ENCODE measurements at regions not wholly inside any gene's neighbourhood (a gene's known extent, or its start where the extent isn't known, plus 50 kb on each side); places are given as distances from the start of the nearest gene placed in this dataset.

GRCh38 chr13:103694033-103694432, 627.8 kb upstream of the SLC10A2 start:
- Mint-ChIP-seq H3K4me3 (no peak overlapping the region), H3K36me3 (no peaks in the 10 kb centered on the region), H3K27me3 (no peaks in the 10 kb centered on the region), H3K4me1 (no peaks in the 10 kb centered on the region), H3K27ac (no peak overlapping the region), H3K9me3 (peaks cover 0 to 5% (median 0%) of the 10 kb centered on the region in 7 donors)
- ATAC-seq (ENCODE audit: low read depth in 2 of 2), result no peak
- no peak for DNase-seq

- no peaks in the 10 kb centered on the region for H3K9me3 Mint-ChIP-seq
- no peaks in the 10 kb centered on the region for H3K4me1 Mint-ChIP-seq
- DNase-seq, result no peak
- H3K36me3 Mint-ChIP-seq, result no peaks in the 10 kb centered on the region
- no peaks in the 10 kb centered on the region for H3K27me3 Mint-ChIP-seq
- H3K4me3 Mint-ChIP-seq, result no peak overlapping the region
- no peak overlapping the region for H3K27ac Mint-ChIP-seq
- ATAC-seq (ENCODE audit: low read depth in 2 of 2), result no peak
Observed at GRCh38 chr13:103692442-103692841, 626.2 kb upstream of the SLC10A2 start.

GRCh38 chr13:103676329-103676728, 610.1 kb upstream of the SLC10A2 start:
- H3K27ac Mint-ChIP-seq, result no peak overlapping the region
- H3K9me3 Mint-ChIP-seq, result peaks cover 0 to 11% (median 0%) of the 10 kb centered on the region in 7 donors
- no peaks in the 10 kb centered on the region for H3K36me3 Mint-ChIP-seq
- H3K4me1 Mint-ChIP-seq, result no peaks in the 10 kb centered on the region
- DNase-seq (no peak), ATAC-seq (ENCODE audit: low read depth in 2 of 2) (no peak)
- H3K27me3 Mint-ChIP-seq, result no peaks in the 10 kb centered on the region
- no peak overlapping the region for H3K4me3 Mint-ChIP-seq

- no peak for DNase-seq
- no peak for ATAC-seq (ENCODE audit: low read depth in 2 of 2)
- H3K9me3 Mint-ChIP-seq, result peaks cover 0 to 11% (median 0%) of the 10 kb centered on the region in 7 donors
- H3K4me1 Mint-ChIP-seq, result no peaks in the 10 kb centered on the region
- no peaks in the 10 kb centered on the region for H3K36me3 Mint-ChIP-seq
- no peak overlapping the region for H3K4me3 Mint-ChIP-seq
- no peaks in the 10 kb centered on the region for H3K27me3 Mint-ChIP-seq
- no peak overlapping the region for H3K27ac Mint-ChIP-seq
Observed at GRCh38 chr13:103671547-103671946, 605.3 kb upstream of the SLC10A2 start.

GRCh38 chr13:103663996-103664395, 597.8 kb upstream of the SLC10A2 start:
- Mint-ChIP-seq H3K4me1 (no peaks in the 10 kb centered on the region), H3K27ac (no peak overlapping the region), H3K4me3 (no peak overlapping the region), H3K27me3 (no peaks in the 10 kb centered on the region), H3K36me3 (no peaks in the 10 kb centered on the region), H3K9me3 (peaks cover 0 to 8% (median 0%) of the 10 kb centered on the region in 7 donors)
- ATAC-seq (ENCODE audit: low read depth in 2 of 2) (no peak), DNase-seq (no peak)

- Mint-ChIP-seq H3K27me3 (no peaks in the 10 kb centered on the region), H3K9me3 (peaks cover 0 to 4% (median 0%) of the 10 kb centered on the region in 7 donors), H3K36me3 (no peaks in the 10 kb centered on the region), H3K4me1 (no peaks in the 10 kb centered on the region), H3K27ac (no peak overlapping the region), H3K4me3 (no peak overlapping the region)
- ATAC-seq (ENCODE audit: low read depth in 2 of 2) (no peak), DNase-seq (no peak)
Observed at GRCh38 chr13:103656311-103656710, 590.1 kb upstream of the SLC10A2 start.

GRCh38 chr13:103640606-103641005, 574.4 kb upstream of the SLC10A2 start:
- no peak for DNase-seq
- Mint-ChIP-seq H3K27ac (no peak overlapping the region), H3K36me3 (no peaks in the 10 kb centered on the region), H3K27me3 (no peaks in the 10 kb centered on the region), H3K9me3 (no peaks in the 10 kb centered on the region), H3K4me1 (no peaks in the 10 kb centered on the region), H3K4me3 (no peak overlapping the region)
- ATAC-seq (ENCODE audit: low read depth in 2 of 2), result no peak

- Mint-ChIP-seq H3K4me1 (no peaks in the 10 kb centered on the region), H3K36me3 (no peaks in the 10 kb centered on the region), H3K27ac (no peak overlapping the region), H3K4me3 (no peak overlapping the region), H3K9me3 (no peaks in the 10 kb centered on the region), H3K27me3 (no peaks in the 10 kb centered on the region)
- ATAC-seq (ENCODE audit: low read depth in 2 of 2), result no peak
- DNase-seq, result no peak
Observed at GRCh38 chr13:103639326-103639725, 573.1 kb upstream of the SLC10A2 start.

- H3K4me1 Mint-ChIP-seq, result no peaks in the 10 kb centered on the region
- H3K9me3 Mint-ChIP-seq, result no peaks in the 10 kb centered on the region
- ATAC-seq (ENCODE audit: low read depth in 2 of 2) (no peak), DNase-seq (no peak)
- no peak overlapping the region for H3K4me3 Mint-ChIP-seq
- no peak overlapping the region for H3K27ac Mint-ChIP-seq
- no peaks in the 10 kb centered on the region for H3K27me3 Mint-ChIP-seq
- H3K36me3 Mint-ChIP-seq, result no peaks in the 10 kb centered on the region
Observed at GRCh38 chr13:103638706-103639105, 572.5 kb upstream of the SLC10A2 start.

- DNase-seq, result no peak
- H3K4me1 Mint-ChIP-seq, result no peaks in the 10 kb centered on the region
- no peak overlapping the region for H3K27ac Mint-ChIP-seq
- H3K9me3 Mint-ChIP-seq, result no peaks in the 10 kb centered on the region
- no peak overlapping the region for H3K4me3 Mint-ChIP-seq
- ATAC-seq (ENCODE audit: low read depth in 2 of 2), result no peak
- no peaks in the 10 kb centered on the region for H3K27me3 Mint-ChIP-seq
- no peaks in the 10 kb centered on the region for H3K36me3 Mint-ChIP-seq
Observed at GRCh38 chr13:103634066-103634465, 567.8 kb upstream of the SLC10A2 start.

- Mint-ChIP-seq H3K27me3 (no peaks in the 10 kb centered on the region), H3K4me3 (no peak overlapping the region)
Observed at GRCh38 chr13:103625194-103625593, 559.0 kb upstream of the SLC10A2 start.

GRCh38 chr13:103618151-103618550, 551.9 kb upstream of the SLC10A2 start:
- H3K27ac Mint-ChIP-seq, result no peak overlapping the region
- peaks cover 0 to 2% (median 0%) of the 10 kb centered on the region in 3 donors for H3K4me1 Mint-ChIP-seq
- no peak overlapping the region for H3K4me3 Mint-ChIP-seq
- no peaks in the 10 kb centered on the region for H3K27me3 Mint-ChIP-seq
- ATAC-seq (ENCODE audit: low read depth in 2 of 2), result no peak
- H3K9me3 Mint-ChIP-seq, result peaks cover 0 to 4% (median 0%) of the 10 kb centered on the region in 7 donors
- no peaks in the 10 kb centered on the region for H3K36me3 Mint-ChIP-seq
- DNase-seq, result no peak

More at GRCh38 chr13:103625194-103625593, 559.0 kb upstream of the SLC10A2 start:
- Mint-ChIP-seq H3K27ac (no peak overlapping the region), H3K4me1 (no peaks in the 10 kb centered on the region), H3K9me3 (no peaks in the 10 kb centered on the region), H3K36me3 (no peaks in the 10 kb centered on the region)
- ATAC-seq (ENCODE audit: low read depth in 2 of 2) (no peak), DNase-seq (no peak)

- no peak for DNase-seq
- ATAC-seq (ENCODE audit: low read depth in 2 of 2), result no peak
- Mint-ChIP-seq H3K27ac (no peak overlapping the region), H3K9me3 (peaks cover 0 to 4% (median 0%) of the 10 kb centered on the region in 7 donors), H3K4me1 (peaks cover 0 to 2% (median 0%) of the 10 kb centered on the region in 3 donors), H3K36me3 (no peaks in the 10 kb centered on the region), H3K4me3 (no peak overlapping the region), H3K27me3 (no peaks in the 10 kb centered on the region)
Observed at GRCh38 chr13:103615771-103616170, 549.6 kb upstream of the SLC10A2 start.

GRCh38 chr13:103614761-103615160, 548.5 kb upstream of the SLC10A2 start:
- DNase-seq (no peak), ATAC-seq (ENCODE audit: low read depth in 2 of 2) (no peak)
- H3K9me3 Mint-ChIP-seq, result peaks cover 0 to 4% (median 0%) of the 10 kb centered on the region in 7 donors
- H3K4me3 Mint-ChIP-seq, result no peak overlapping the region
- H3K27me3 Mint-ChIP-seq, result peaks cover 0 to 5% (median 0%) of the 10 kb centered on the region in 3 donors
- H3K36me3 Mint-ChIP-seq, result no peaks in the 10 kb centered on the region
- no peak overlapping the region for H3K27ac Mint-ChIP-seq
- peaks cover 0 to 2% (median 0%) of the 10 kb centered on the region in 3 donors for H3K4me1 Mint-ChIP-seq

GRCh38 chr13:103607995-103608394, 541.8 kb upstream of the SLC10A2 start:
- no peak for ATAC-seq (ENCODE audit: low read depth in 2 of 2)
- no peak overlapping the region for H3K4me3 Mint-ChIP-seq
- H3K4me1 Mint-ChIP-seq, result peaks cover 4 to 6% (median 4%) of the 10 kb centered on the region in 3 donors
- H3K9me3 Mint-ChIP-seq, result no peaks in the 10 kb centered on the region
- H3K36me3 Mint-ChIP-seq, result no peaks in the 10 kb centered on the region
- no peak overlapping the region for H3K27ac Mint-ChIP-seq
- no peak for DNase-seq
- H3K27me3 Mint-ChIP-seq, result peaks cover 0 to 5% (median 0%) of the 10 kb centered on the region in 3 donors

Measured in naive B cell (primary cell).